ENCODE measurements at regions not wholly inside any gene's neighbourhood (a gene's known extent, or its start where the extent isn't known, plus 50 kb on each side); places are given as distances from the start of the nearest gene placed in this dataset.
"Not testable (repeated sequence)": the region's sequence is repeated elsewhere in the genome, so short reads cannot be mapped to it uniquely, and the experiment has no call there.

GRCh38 chr7:53609185-53609584, 573.8 kb downstream of the POM121L12 start:
- no peak overlapping the region for H3K4me3 ChIP-seq (ENCODE audit: low read depth, low read length)
- TF ChIP-seq, protein P1, sequence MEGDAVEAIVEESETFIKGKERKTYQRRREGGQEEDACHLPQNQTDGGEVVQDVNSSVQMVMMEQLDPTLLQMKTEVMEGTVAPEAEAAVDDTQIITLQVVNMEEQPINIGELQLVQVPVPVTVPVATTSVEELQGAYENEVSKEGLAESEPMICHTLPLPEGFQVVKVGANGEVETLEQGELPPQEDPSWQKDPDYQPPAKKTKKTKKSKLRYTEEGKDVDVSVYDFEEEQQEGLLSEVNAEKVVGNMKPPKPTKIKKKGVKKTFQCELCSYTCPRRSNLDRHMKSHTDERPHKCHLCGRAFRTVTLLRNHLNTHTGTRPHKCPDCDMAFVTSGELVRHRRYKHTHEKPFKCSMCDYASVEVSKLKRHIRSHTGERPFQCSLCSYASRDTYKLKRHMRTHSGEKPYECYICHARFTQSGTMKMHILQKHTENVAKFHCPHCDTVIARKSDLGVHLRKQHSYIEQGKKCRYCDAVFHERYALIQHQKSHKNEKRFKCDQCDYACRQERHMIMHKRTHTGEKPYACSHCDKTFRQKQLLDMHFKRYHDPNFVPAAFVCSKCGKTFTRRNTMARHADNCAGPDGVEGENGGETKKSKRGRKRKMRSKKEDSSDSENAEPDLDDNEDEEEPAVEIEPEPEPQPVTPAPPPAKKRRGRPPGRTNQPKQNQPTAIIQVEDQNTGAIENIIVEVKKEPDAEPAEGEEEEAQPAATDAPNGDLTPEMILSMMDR (IDR thresholded peaks at IDR 0.05; ENCODE audit: insufficient read depth, low read length, missing control alignments), result no peak
- no peak for DNase-seq (ENCODE audit: low read depth, low spot score)
- ChIA-PET POLR2A (no interaction called here), CTCF (no interaction called here)

DNA sequence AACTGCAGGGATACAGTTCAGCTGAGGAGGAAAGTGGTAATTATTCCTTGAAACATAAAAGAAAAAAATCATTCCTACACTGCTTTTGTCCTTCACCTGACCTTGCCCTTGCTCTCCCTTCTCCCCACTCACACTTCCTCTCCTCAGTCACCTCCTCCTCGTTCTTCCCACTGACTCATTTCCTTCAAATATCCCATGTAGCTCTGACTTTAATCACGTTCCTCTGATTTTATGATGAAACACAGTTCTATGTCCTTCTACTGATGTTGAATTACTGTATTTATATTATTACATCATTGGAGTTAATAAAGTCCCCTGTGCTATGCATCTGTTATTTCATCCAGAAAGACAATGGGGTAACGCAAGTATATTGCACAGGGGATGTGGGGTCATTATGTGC, 575.6 kb downstream of the POM121L12 start:
- ChIA-PET POLR2A (no interaction called here), CTCF (no interaction called here)
- TF ChIP-seq, protein P1 (IDR thresholded peaks at IDR 0.05; ENCODE audit: insufficient read depth, low read length, missing control alignments), result no peak
- H3K4me3 ChIP-seq (ENCODE audit: low read depth, low read length), result no peak overlapping the region
- no peak for DNase-seq (ENCODE audit: low read depth, low spot score)

- CTCF ChIA-PET, result no interaction called here
- TF ChIP-seq, protein P1 (IDR thresholded peaks at IDR 0.05; ENCODE audit: insufficient read depth, low read length, missing control alignments), result no peak
- DNase-seq (ENCODE audit: low read depth, low spot score), result no peak
- no peak overlapping the region for H3K4me3 ChIP-seq (ENCODE audit: low read depth, low read length)
- POLR2A ChIA-PET, result no interaction called here
These were observed 588.9 kb downstream of the POM121L12 start for GRCh38 chr7:53624356-53624755.

DNA sequence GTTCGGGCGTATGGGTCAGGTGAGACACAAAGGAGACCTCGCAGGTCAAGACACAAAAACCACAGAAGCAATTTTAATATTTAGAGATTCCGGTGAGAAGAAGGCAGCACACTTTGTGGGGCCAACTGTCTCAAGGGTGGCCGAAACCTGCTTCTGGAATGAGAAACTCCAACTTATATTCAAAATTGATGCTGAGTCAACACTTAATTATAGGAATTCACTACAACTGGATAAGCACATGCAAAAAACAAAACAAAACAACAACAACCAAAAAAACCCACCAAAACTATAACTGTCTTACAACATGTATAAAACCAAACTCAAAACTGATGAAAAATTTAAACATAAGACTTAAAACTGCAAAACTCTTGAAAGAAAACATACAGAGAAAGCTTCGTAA, 593.3 kb downstream of the POM121L12 start:
- no peak for DNase-seq (ENCODE audit: low read depth, low spot score)
- TF ChIP-seq, protein P1 (IDR thresholded peaks at IDR 0.05; ENCODE audit: insufficient read depth, low read length, missing control alignments), result no peak
- H3K4me3 ChIP-seq (ENCODE audit: low read depth, low read length), result no peak overlapping the region
- ChIA-PET POLR2A (no interaction called here), CTCF (no interaction called here)

GRCh38 chr7:53635251-53635650, 599.8 kb downstream of the POM121L12 start:
- H3K4me3 ChIP-seq (ENCODE audit: low read depth, low read length); DNase-seq (ENCODE audit: low read depth, low spot score); CTCF ChIA-PET; POLR2A ChIA-PET: not testable (repeated sequence)

DNA sequence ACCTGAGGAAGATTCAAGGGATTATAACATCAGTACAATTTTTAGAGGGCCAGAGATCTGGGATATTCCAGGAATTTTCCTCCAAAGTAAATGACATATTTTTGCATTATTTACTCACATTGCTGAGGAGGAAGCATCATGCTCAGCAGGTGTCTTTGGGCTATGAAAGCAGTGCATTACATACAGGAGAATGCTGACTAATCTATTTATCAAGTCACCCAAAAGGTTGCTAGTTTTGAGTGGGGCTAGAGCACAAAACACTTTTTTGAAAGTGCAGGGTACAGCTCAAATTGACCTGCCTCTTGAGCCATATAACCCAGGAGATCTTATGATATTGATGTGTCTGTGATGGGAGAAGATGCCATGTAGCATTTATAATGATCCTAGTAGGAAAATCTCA, 603.1 kb downstream of the POM121L12 start:
- ChIA-PET POLR2A (no interaction called here), CTCF (no interaction called here)
- H3K4me3 ChIP-seq (ENCODE audit: low read depth, low read length), result no peak overlapping the region
- TF ChIP-seq, protein P1 (IDR thresholded peaks at IDR 0.05; ENCODE audit: insufficient read depth, low read length, missing control alignments), result no peak
- no peak for DNase-seq (ENCODE audit: low read depth, low spot score)

DNA sequence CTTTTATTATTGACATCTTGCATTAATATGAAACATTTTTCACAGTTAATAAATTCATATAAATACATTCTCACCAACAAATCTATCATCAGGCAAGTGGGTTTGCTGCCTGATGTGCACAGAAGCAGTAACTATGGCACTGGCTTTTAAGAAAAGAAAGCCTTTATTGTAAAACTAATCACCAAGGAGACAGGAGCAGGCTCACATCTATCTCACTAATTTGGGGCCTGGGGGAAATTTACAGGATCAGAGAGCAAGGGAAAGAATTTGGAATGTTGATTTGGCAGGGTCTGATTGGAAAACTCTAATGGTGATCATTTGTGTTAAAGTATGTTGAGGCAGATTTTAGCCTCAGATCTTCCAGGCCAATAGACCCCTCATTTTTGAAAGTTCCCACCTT, 605.7 kb downstream of the POM121L12 start:
- ChIA-PET POLR2A (no interaction called here), CTCF (no interaction called here)
- DNase-seq (ENCODE audit: low read depth, low spot score), result no peak
- no peak overlapping the region for H3K4me3 ChIP-seq (ENCODE audit: low read depth, low read length)
- TF ChIP-seq, protein P1 (IDR thresholded peaks at IDR 0.05; ENCODE audit: insufficient read depth, low read length, missing control alignments), result no peak

Data from AG04449 (cell line).